ENCODE measurements at regions not wholly inside any gene's neighbourhood (a gene's known extent, or its start where the extent isn't known, plus 50 kb on each side); places are given as distances from the start of the nearest gene placed in this dataset.

GRCh38 chr17:77851921-77852320 lies 106.6 kb upstream of the TNRC6C start:
- TF ChIP-seq ZFX (IDR thresholded peaks at IDR 0.05) (no peak), CTCF (conservative IDR thresholded peaks at IDR 0.05) (no peak)
- H3K27ac ChIP-seq, result no peak overlapping the region

GRCh38 chr17:77852731-77853130 lies 105.8 kb upstream of the TNRC6C start:
- no peak for TF ChIP-seq ZFX (IDR thresholded peaks at IDR 0.05)
- TF ChIP-seq CTCF (conservative IDR thresholded peaks at IDR 0.05), result no peak
- H3K27ac ChIP-seq, result no peak overlapping the region

- no peak for TF ChIP-seq CTCF (conservative IDR thresholded peaks at IDR 0.05)
- no peak for TF ChIP-seq ZFX (IDR thresholded peaks at IDR 0.05)
- H3K27ac ChIP-seq, result no peak overlapping the region
These were observed 105.1 kb upstream of the TNRC6C start for GRCh38 chr17:77853191-77853977.

- TF ChIP-seq CTCF (conservative IDR thresholded peaks at IDR 0.05) (no peak), ZFX (IDR thresholded peaks at IDR 0.05) (no peak)
- H3K27ac ChIP-seq, result no peak overlapping the region
These were observed 104.3 kb upstream of the TNRC6C start for GRCh38 chr17:77854083-77854758.

GRCh38 chr17:77854759-77855745 lies 103.5 kb upstream of the TNRC6C start:
- TF ChIP-seq ZFX (IDR thresholded peaks at IDR 0.05) (no peak), CTCF (conservative IDR thresholded peaks at IDR 0.05) (no peak)
- H3K27ac ChIP-seq, result no peak overlapping the region

GRCh38 chr17:77856551-77857305 lies 101.8 kb upstream of the TNRC6C start:
- TF ChIP-seq CTCF (conservative IDR thresholded peaks at IDR 0.05) (no peak), ZFX (IDR thresholded peaks at IDR 0.05) (no peak)
- H3K27ac ChIP-seq, result no peak overlapping the region

All from C4-2B (cell line).